GM23248 (cell line): ENCODE measurements at regions not wholly inside any gene's neighbourhood (a gene's known extent, or its start where the extent isn't known, plus 50 kb on each side); places are given as distances from the start of the nearest gene placed in this dataset.

Source experiments
- EZH2 ChIP-seq: fragments of 200-600 bp; sonication (generic); IDR thresholded peaks from 2 replicates; pipeline ENCODE4 v1.6.1; 2018; ENCODE audit warnings: antibody characterized with exemption, mild to moderate bottlenecking; ENCODE audit not compliant: insufficient read depth, poor library complexity, severe bottlenecking
- EZH2phosphoT487 ChIP-seq: fragments of 200-600 bp; sonication (generic); IDR thresholded peaks from 2 replicates; pipeline ENCODE4 v1.6.1; 2018; ENCODE audit warnings: antibody characterized with exemption, moderate library complexity, mild to moderate bottlenecking, low read depth; ENCODE audit not compliant: insufficient read depth

GRCh38 chr10:35827783-35828182 lies 185.7 kb upstream of the FZD8 start:
- TF ChIP-seq EZH2 (no peak), EZH2phosphoT487 (no peak)
